ENCODE measurements at regions not wholly inside any gene's neighbourhood (a gene's known extent, or its start where the extent isn't known, plus 50 kb on each side); places are given as distances from the start of the nearest gene placed in this dataset.
A peak's percentile ranks its signal among the peaks of the same experiment; 100 is the strongest.
"Not testable (repeated sequence)": the region's sequence is repeated elsewhere in the genome, so short reads cannot be mapped to it uniquely, and the experiment has no call there.

- no peak for DNase-seq
Measured at GRCh38 chr14:106522990-106523389, 996.6 kb downstream of the TMEM121 start.

- no peak for DNase-seq
Measured at GRCh38 chr14:106528717-106529116, 1002.3 kb downstream of the TMEM121 start.

GRCh38 chr14:106530031-106530422 is 1003.6 kb downstream of the TMEM121 start:
- DNase-seq: no peak

- DNase-seq: peak; percentile 41
Measured at GRCh38 chr14:106530423-106531107, 1004.2 kb downstream of the TMEM121 start.

- not testable (repeated sequence) for DNase-seq
Measured at GRCh38 chr14:106537597-106537996, 1011.2 kb downstream of the TMEM121 start.

- no peak for DNase-seq
Measured at GRCh38 chr14:106538201-106538600, 1011.8 kb downstream of the TMEM121 start.

- DNase-seq: no peak
Measured at GRCh38 chr14:106547735-106548434, 1021.5 kb downstream of the TMEM121 start.

GRCh38 chr14:106549064-106549463 is 1022.7 kb downstream of the TMEM121 start:
- no peak for DNase-seq

GRCh38 chr14:106551265-106551664 is 1024.9 kb downstream of the TMEM121 start:
- DNase-seq: no peak

- DNase-seq: not testable (repeated sequence)
Measured at GRCh38 chr14:106556211-106556610, 1029.8 kb downstream of the TMEM121 start.

GRCh38 chr14:106556665-106557289 is 1030.4 kb downstream of the TMEM121 start:
- peak; percentile 81 for DNase-seq

- no peak for DNase-seq
Measured at GRCh38 chr14:106562451-106562850, 1036.1 kb downstream of the TMEM121 start.

GRCh38 chr14:106564058-106564643 is 1037.8 kb downstream of the TMEM121 start:
- DNase-seq: peak; percentile 67

- DNase-seq: no peak
Measured at GRCh38 chr14:106578481-106578880, 1052.1 kb downstream of the TMEM121 start.

- DNase-seq: no peak
Measured at GRCh38 chr14:106579084-106579483, 1052.7 kb downstream of the TMEM121 start.

- DNase-seq: no peak
Measured at GRCh38 chr14:106585692-106586091, 1059.3 kb downstream of the TMEM121 start.

GRCh38 chr14:106586098-106586704 is 1059.8 kb downstream of the TMEM121 start:
- peak; percentile 68 for DNase-seq

GRCh38 chr14:106591539-106591938 is 1065.2 kb downstream of the TMEM121 start:
- DNase-seq: not testable (repeated sequence)

GRCh38 chr14:106592115-106592852 is 1065.9 kb downstream of the TMEM121 start:
- peak; percentile 57 for DNase-seq

- no peak for DNase-seq
Measured at GRCh38 chr14:106599209-106599608, 1072.8 kb downstream of the TMEM121 start.

GRCh38 chr14:106605548-106606448 is 1079.4 kb downstream of the TMEM121 start:
- DNase-seq: peak; percentile 82

All from activated CD8-positive, alpha-beta memory T cell treated with anti-CD3 and anti-CD28 coated beads, Interleukin-2, amount 50 U/mL, for 4 hours (primary cell).